Caco-2 (cell line): ENCODE measurements at regions not wholly inside any gene's neighbourhood (a gene's known extent, or its start where the extent isn't known, plus 50 kb on each side); places are given as distances from the start of the nearest gene placed in this dataset.

Experiments
- BruUV-seq: library from RNA; stranded (reverse); fragments of 400-500 nt; replicated peaks from 2 replicates; lab custom pipeline; 2021; lab: Mats Ljungman, UMichigan
- CTCF ChIA-PET: fragments of 300-600 bp; sonication (Branson Sonifier 250); formaldehyde crosslinking; loops from one replicate; lab custom pipeline; 2022; ENCODE audit warnings: antibody characterized with exemption; lab: Charles Lee
- POLR2A ChIA-PET: fragments of 300-600 bp; sonication (Branson Sonifier 250); formaldehyde crosslinking; loops from one replicate; lab custom pipeline; 2022; ENCODE audit warnings: antibody characterized with exemption; lab: Charles Lee
- DNase-seq, 2 experiments: peaks; one replicate each; pipeline versions ENCODE4 v3.0.0 to v3.0.0-alpha.2; 2020 to 2022
- H3K27me3 ChIP-seq: replicated peaks from 2 replicates; pipeline ENCODE4 v1.6.0; 2011; ENCODE audit warnings: low read length; ENCODE audit not compliant: control insufficient read depth, insufficient read depth
- H3K36me3 ChIP-seq: 2 replicates; pipeline ENCODE4 v1.5.1; 2011; ENCODE audit warnings: low read length; ENCODE audit not compliant: control insufficient read depth, insufficient read depth
- H3K4me1 ChIP-seq: fragments of 250-450 bp; sonication (Bioruptor Pico); 2 replicates; pipeline ENCODE4 v1.5.1; 2020; ENCODE audit warnings: mild to moderate bottlenecking
- H3K4me3 ChIP-seq: 2 replicates; pipeline ENCODE4 v1.5.1; 2011; ENCODE audit warnings: low read depth, mild to moderate bottlenecking, control low read depth, low read length
- H3K9me3 ChIP-seq: fragments of 250-450 bp; sonication (Bioruptor Pico); 2 replicates; pipeline ENCODE4 v1.5.1; 2020; ENCODE audit warnings: mild to moderate bottlenecking, moderate library complexity
- H3K27ac Mint-ChIP-seq: one replicate; pipeline ENCODE4 v1.8.0; 2022; ENCODE audit warnings: mixed read lengths; ENCODE audit not compliant: unreplicated experiment
- H3K27me3 Mint-ChIP-seq: one replicate; pipeline ENCODE4 v1.8.0; 2022; ENCODE audit warnings: mixed read lengths; ENCODE audit not compliant: insufficient read depth, unreplicated experiment
- H3K36me3 Mint-ChIP-seq: one replicate; pipeline ENCODE4 v1.8.0; 2022; ENCODE audit warnings: mild to moderate bottlenecking, mixed read lengths; ENCODE audit not compliant: insufficient read depth, unreplicated experiment
- H3K4me1 Mint-ChIP-seq: one replicate; pipeline ENCODE4 v1.8.0; 2022; ENCODE audit warnings: low read depth, mixed read lengths; ENCODE audit not compliant: unreplicated experiment
- H3K4me3 Mint-ChIP-seq: one replicate; pipeline ENCODE4 v1.8.0; 2022; ENCODE audit warnings: mild to moderate bottlenecking, moderate library complexity, mixed read lengths; ENCODE audit not compliant: unreplicated experiment
- H3K9me3 Mint-ChIP-seq: one replicate; pipeline ENCODE4 v1.8.0; 2022; ENCODE audit warnings: mixed read lengths; ENCODE audit not compliant: unreplicated experiment
- intact Hi-C: fragments of 100-400 bp; cut with micrococcal nuclease; formaldehyde crosslinking; loops from one replicate; pipeline ENCODE4 v1.10.0; 2022; ENCODE audit not compliant: unreplicated experiment
- TF ChIP-seq, protein P1 (sequence below), 2 experiments: fragments of 200-600 bp in 1 of 2; IDR thresholded peaks; 1 replicate in 1 of 2; 2 replicates in 1 of 2; pipeline versions ENCODE4 v1.5.1 to v1.8.0; 2011 to 2022; ENCODE audit warnings: antibody characterized with exemption in 1 of 2, control low read depth in 1 of 2, inconsistent platforms in 1 of 2, low read depth in 1 of 2, low read length in 1 of 2, mild to moderate bottlenecking in 1 of 2, moderate library complexity in 1 of 2; ENCODE audit not compliant: insufficient read depth in 1 of 2, severe bottlenecking in 1 of 2, unreplicated experiment in 1 of 2

DNA sequence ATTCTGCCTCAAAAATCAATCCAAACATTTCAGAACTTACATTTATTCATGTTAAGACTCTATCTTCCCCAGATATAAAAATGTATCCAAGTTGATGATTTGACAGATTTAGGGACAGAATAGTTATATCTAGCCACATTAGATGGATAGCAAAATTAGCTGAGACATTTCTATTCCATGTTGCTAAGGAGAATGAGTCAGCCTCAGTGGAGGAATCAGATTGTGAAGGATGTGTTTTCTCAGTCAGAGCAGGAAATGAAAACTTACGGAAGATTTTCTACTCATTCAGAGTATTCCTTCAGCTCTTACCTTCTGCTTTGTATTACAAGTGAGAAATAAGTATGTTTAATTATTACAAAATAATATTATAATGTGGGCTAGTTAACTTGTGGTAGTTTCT lies 556.3 kb upstream of the ANO3 start:
- BruUV-seq, result no TSS peak
- POLR2A ChIA-PET, result no interaction called here
- CTCF ChIA-PET, result no interaction called here

DNA sequence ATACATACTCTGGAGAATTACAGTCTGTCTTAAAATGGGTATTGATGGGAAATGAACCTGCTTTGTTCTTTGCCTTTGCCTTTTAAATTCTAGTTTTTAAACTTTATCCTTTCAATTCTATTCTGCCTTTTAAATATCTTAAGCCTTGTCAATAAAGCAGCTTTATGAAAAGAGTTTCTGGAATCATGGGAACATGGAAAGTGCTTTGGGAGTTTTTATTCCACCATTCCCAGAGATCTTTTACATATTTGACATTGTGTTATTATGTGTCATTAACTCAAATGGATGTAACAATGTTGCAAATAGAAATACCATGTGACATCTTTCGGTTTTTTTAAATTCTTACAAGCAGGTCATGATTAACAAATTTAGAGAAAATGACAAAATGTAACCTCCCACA lies 555.7 kb upstream of the ANO3 start:
- H3K27ac Mint-ChIP-seq, result no peak overlapping the region

More for the DNA sequence above, 556.3 kb upstream of the ANO3 start:
- no peaks in the 10 kb centered on the region for H3K4me1 Mint-ChIP-seq
- Histone ChIP-seq H3K9me3 (no peaks in the 10 kb centered on the region), H3K36me3 (no peaks in the 10 kb centered on the region), H3K4me1 (no peaks in the 10 kb centered on the region), H3K27me3 (no peaks in the 10 kb centered on the region), H3K4me3 (no peak overlapping the region)
- no peak overlapping the region for H3K27ac Mint-ChIP-seq
- TF ChIP-seq, protein P1, sequence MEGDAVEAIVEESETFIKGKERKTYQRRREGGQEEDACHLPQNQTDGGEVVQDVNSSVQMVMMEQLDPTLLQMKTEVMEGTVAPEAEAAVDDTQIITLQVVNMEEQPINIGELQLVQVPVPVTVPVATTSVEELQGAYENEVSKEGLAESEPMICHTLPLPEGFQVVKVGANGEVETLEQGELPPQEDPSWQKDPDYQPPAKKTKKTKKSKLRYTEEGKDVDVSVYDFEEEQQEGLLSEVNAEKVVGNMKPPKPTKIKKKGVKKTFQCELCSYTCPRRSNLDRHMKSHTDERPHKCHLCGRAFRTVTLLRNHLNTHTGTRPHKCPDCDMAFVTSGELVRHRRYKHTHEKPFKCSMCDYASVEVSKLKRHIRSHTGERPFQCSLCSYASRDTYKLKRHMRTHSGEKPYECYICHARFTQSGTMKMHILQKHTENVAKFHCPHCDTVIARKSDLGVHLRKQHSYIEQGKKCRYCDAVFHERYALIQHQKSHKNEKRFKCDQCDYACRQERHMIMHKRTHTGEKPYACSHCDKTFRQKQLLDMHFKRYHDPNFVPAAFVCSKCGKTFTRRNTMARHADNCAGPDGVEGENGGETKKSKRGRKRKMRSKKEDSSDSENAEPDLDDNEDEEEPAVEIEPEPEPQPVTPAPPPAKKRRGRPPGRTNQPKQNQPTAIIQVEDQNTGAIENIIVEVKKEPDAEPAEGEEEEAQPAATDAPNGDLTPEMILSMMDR (IDR thresholded peaks at IDR 0.05; ENCODE audit: insufficient read depth in 1 of 2, low read depth in 1 of 2, low read length in 1 of 2, severe bottlenecking in 1 of 2, unreplicated experiment in 1 of 2), result no peak
- no peak overlapping the region for H3K4me3 Mint-ChIP-seq
- intact Hi-C loops, result no loop called here
- no peaks in the 10 kb centered on the region for H3K9me3 Mint-ChIP-seq
- no peak for DNase-seq
- peaks cover 3% of the 10 kb centered on the region for H3K27me3 Mint-ChIP-seq
- no peaks in the 10 kb centered on the region for H3K36me3 Mint-ChIP-seq

DNA sequence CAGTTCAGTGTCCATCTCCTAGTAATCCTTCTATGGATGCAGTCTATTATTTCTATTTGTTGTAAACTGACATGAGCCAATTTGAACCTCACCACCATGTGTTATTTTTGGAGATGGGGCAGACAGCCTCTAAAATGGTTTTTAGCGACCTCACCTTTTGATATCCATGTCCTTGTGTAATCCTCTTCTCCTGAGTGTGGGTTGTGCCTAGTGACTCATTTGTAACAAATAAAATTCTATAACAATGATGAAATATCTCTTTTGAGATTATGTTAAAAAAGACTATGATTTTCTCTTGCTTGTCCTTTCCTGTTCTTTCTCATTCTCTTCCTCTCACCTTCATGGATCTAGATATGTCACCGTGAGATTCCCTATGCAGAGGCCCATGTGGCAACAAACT lies 554.6 kb upstream of the ANO3 start:
- no peaks in the 10 kb centered on the region for H3K9me3 ChIP-seq
- Mint-ChIP-seq H3K9me3 (no peaks in the 10 kb centered on the region), H3K4me3 (no peak overlapping the region), H3K27ac (no peak overlapping the region), H3K36me3 (no peaks in the 10 kb centered on the region), H3K4me1 (no peaks in the 10 kb centered on the region), H3K27me3 (peaks cover 3% of the 10 kb centered on the region)
- intact Hi-C loops, result no loop called here
- no peak for DNase-seq
- H3K27me3 ChIP-seq, result no peaks in the 10 kb centered on the region
- H3K4me1 ChIP-seq, result no peaks in the 10 kb centered on the region
- ChIA-PET POLR2A (no interaction called here), CTCF (no interaction called here)
- no TSS peak for BruUV-seq
- no peaks in the 10 kb centered on the region for H3K36me3 ChIP-seq
- TF ChIP-seq, protein P1 (IDR thresholded peaks at IDR 0.05; ENCODE audit: insufficient read depth in 1 of 2, low read depth in 1 of 2, low read length in 1 of 2, severe bottlenecking in 1 of 2, unreplicated experiment in 1 of 2), result no peak
- H3K4me3 ChIP-seq, result no peak overlapping the region

More for the DNA sequence above, 555.7 kb upstream of the ANO3 start:
- H3K36me3 ChIP-seq, result no peaks in the 10 kb centered on the region
- no peak for DNase-seq
- no peaks in the 10 kb centered on the region for H3K4me1 Mint-ChIP-seq
- H3K4me1 ChIP-seq, result no peaks in the 10 kb centered on the region
- no peaks in the 10 kb centered on the region for H3K36me3 Mint-ChIP-seq
- no peak overlapping the region for H3K4me3 Mint-ChIP-seq
- no peaks in the 10 kb centered on the region for H3K9me3 ChIP-seq
- ChIA-PET POLR2A (no interaction called here), CTCF (no interaction called here)
- TF ChIP-seq, protein P1 (IDR thresholded peaks at IDR 0.05; ENCODE audit: insufficient read depth in 1 of 2, low read depth in 1 of 2, low read length in 1 of 2, severe bottlenecking in 1 of 2, unreplicated experiment in 1 of 2), result no peak
- H3K27me3 Mint-ChIP-seq, result peaks cover 3% of the 10 kb centered on the region
- intact Hi-C loops, result no loop called here
- H3K9me3 Mint-ChIP-seq, result no peaks in the 10 kb centered on the region
- H3K27me3 ChIP-seq, result no peaks in the 10 kb centered on the region
- BruUV-seq, result no TSS peak
- H3K4me3 ChIP-seq, result no peak overlapping the region
